GM19468 (cell line): ENCODE measurements at regions not wholly inside any gene's neighbourhood (a gene's known extent, or its start where the extent isn't known, plus 50 kb on each side); places are given as distances from the start of the nearest gene placed in this dataset.

Source experiments
- ATAC-seq: cut with Tn5 transposase; IDR thresholded peaks from one replicate; pipeline ENCODE4 v1.9.1; 2021; ENCODE audit warnings: mild to moderate bottlenecking, moderate library complexity, moderate number of reproducible peaks; ENCODE audit not compliant: unreplicated experiment; ENCODE audit errors: extremely low read depth

DNA sequence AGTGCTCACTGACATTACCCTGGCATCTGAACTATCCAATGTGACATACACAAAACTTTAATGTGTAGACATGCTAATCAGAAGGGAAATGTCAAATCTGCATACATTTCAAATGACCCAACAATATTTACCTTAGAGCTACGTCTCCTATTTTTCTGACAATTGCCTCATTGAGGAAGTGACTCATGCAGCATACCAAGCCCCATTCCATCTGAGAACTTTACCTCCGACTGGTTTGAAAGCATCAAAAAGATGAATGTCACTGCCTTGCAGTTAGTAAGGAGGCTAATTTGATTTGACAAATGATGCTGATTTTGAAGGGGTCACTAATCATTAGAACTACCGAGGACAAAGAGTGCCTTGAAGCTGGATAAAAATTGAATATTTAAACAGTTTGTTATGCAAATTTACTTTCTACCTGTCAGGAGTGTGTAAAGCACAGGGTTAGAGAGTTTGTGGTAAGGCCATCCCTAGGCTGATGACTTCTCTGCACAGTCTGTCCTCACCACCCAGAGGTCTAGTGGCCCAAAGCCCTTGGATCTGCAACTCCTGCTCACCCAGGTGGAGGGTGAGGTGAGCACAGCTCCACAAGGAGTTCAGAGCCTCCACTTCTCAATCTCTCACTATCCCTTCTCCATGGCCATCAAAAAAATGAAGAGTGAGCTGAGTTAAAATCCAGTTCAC, 500.3 kb upstream of the C1orf87 start:
- ATAC-seq: no peak

DNA sequence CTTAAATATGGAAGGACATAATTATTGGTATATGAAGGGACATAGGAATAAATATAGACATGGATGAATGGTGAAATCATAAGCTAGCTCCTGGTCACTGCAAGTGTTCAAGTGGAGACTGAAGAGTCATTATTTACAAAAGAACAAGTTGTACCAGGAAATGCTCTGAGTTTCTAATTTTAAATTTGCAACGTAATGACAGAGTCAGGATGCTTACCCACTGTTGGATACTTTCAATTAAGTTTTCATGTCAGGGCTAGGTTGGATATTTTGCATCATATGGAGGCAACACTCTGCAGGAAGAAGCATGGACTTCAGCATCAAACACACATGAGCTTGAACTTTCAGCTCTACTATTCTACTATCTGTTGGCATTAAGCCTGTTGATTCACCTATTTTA, 499.6 kb upstream of the C1orf87 start:
- ATAC-seq: no peak

DNA sequence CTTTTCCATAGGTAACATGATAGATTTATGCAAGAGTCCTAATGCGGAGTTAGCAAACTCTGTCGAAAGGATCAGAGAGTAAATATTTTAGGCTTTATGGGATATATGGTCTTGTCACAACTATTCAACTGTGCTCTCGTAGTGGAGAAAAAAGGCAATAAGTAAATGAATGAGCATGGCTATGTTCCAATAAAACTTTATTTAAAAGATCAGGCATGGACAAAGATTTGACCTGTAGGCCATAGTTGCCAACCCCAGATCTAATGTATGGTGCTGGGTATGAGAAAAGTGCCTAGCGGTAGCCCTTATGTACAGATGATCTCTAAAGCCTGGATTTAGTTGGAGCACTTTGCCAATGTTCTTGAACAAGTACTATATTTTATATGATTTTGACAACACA, 498.8 kb upstream of the C1orf87 start:
- no peak for ATAC-seq

DNA sequence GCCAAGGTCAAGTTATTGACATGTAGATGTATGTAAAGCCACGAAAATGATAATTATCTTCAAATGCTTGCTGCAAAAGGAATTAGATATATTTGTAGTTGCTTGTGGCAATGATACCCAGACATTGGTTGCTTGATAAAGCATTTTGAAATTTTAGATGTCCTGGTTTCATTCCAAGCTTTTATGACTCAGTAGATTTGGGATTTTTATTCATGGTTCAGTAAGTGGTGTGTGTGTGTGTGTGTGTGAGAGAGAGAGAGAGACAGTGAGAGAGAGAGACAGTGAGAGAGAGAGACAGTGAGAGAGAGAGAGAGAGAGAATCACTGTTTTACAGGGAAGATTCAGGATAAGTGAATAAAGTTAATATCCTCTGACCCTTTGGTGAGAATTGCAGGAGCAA, 498.2 kb upstream of the C1orf87 start:
- ATAC-seq: no peak

DNA sequence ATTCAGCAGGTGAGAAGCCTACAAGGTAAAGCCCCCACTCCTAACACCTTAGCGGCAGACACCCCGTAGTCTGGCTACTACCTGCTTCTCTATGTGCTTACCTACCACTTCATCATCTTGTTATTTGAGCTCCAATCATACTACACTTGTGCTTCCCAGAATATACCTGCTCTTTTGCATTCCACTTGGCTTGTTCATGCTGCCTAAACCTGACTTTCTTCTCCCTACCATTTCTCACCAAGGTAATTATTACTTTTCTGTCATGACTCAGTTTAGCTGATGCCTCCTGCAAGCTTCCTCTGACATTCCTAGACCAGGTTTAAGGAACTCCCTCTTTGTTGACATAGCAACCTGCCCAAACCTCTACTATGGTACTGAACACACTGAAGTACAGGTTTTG, 495.6 kb upstream of the C1orf87 start:
- ATAC-seq: no peak

DNA sequence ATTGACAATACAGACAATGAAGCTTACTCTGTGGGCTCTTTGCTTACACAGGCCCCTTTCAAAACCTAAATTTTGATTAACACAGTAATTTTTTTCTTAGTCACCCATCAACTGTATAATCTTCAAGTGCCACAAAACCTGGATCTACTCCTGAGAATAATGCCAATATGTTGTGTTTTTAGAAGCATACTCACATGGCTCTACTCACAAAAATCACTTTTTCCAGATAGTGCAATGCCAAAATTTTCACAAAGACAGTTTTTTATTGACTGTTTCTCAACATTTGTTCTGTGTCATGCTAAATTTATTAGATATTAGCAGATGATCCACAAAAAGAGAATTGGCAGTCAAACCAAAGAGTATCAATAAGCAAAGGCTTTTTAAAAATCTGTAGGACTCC, 493.7 kb upstream of the C1orf87 start:
- ATAC-seq: no peak

DNA sequence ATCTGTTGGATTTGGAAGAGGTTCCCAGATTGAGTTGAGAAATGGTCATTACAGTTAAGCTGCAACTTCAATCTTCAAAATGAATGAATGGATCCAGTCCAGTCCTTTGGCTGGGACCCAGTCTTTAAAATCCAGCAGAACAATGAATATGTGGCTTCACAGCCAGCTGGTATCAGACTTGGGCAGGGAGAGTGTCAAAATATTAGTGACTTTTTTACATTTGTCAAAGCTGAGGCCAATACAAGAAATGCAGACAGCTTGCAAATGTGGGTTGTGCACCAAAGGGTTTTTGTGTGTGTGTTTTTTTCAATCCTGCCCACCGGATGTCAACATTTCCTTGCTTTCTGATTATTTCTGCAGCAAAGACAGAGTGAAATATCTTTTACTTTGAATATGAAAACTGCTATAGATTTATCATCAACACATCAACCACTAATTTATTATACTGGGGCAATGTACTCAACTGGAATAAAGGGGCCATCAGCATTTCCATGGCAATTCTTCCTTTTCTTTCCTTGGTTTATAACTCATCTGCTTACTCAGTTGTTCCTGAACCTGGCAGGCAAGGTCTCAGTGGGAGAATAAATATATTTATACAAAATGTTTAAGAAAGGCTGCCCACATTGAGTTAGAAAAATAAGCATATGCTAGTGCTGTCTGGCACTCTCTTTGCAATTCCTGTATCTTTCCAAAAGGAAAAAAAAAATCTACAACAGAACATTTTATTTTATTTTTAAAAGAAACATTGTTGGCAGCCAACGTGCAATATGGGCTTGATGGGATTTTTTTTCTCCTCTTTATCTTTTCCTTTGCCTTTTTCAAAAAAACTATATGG, 491.6 kb upstream of the C1orf87 start:
- ATAC-seq: no peak

DNA sequence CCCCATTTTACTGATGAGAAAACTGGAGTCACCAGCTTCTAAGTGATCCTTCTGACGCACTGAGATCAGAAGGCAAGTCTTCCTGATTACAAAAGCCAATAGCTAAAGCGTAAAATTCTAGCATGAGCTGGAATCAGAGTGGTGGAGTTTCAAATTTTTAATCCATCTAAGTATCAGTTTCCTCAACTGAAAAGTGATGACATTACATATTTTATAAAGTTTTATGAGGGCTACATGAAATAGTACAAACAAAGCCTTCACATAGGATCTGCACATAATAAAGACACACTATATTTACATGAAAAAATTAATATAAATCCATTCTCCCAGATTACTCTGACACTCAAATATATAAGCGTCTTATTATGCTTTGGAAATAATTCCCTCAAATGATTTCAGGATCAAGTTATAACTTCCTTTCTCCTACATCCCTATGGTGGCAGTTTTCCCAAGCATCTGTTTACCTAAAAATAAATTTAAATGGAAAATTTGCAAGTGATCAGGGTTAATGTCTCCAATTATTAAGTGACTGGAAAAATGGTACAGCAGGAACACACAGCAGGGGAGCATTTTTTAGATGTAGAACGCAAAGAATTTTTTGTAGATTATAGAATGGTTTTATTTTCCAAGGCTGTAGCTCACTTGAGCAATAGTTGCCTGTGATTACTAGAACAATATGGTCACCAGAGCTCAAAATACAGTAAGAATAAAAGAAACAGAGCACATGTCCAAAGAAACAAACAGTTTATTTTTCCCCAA, 490.4 kb upstream of the C1orf87 start:
- ATAC-seq: no peak

DNA sequence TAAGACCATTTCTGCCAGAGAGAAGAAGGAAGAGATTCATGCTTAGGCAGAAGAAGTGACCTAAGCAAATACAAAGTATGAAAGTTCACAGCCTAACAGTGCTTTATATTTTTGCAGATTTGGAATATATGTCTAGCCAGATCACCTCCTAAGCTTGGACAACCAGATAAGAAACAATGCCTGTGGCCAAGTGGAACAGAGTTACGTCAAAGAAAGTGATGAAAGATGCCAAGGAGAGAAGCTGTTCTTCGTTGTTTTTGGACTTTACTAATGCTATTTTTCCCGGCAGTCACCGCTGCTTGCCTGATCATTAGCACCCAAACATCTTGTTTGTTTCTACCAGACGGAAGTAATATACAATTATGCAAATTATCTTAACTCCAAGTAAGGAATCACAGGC, 489.2 kb upstream of the C1orf87 start:
- no peak for ATAC-seq

DNA sequence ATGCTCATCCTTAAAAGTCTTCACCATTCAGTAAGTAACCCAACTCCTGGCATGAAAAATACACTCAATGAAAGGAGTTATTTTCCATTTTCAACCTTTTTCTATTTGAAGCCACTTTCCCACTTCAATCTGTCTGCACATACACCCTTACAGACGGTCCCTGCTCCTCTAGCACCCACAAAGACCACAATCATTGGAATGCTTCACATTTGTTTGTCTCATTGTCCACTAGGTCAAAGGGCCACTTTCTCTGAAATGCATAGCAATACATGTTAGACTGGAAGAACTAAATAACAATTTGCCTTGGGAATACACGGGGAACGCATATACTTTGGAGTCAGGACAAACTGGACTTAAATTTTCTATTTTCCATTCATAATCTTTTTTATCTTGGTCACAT, 487.1 kb upstream of the C1orf87 start:
- ATAC-seq: no peak

DNA sequence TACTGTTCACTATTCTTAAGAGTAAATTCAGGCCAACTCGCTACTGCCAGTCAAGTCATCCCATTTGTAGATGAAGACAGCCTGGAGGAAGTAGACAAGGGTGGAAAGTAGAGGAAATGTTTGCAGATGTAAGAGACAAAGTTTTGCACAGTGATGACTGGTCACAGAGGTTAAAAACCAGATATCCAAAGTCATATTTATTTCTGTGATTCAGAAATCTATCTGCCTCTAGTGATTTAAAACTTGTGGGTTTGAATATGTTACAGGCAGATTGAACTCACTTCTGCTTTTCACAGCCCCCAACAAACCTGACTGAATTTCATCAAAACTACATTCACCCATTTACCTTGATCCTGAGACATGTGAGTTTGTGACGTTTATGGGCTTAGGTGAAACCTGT, 484.7 kb upstream of the C1orf87 start:
- ATAC-seq: no peak

DNA sequence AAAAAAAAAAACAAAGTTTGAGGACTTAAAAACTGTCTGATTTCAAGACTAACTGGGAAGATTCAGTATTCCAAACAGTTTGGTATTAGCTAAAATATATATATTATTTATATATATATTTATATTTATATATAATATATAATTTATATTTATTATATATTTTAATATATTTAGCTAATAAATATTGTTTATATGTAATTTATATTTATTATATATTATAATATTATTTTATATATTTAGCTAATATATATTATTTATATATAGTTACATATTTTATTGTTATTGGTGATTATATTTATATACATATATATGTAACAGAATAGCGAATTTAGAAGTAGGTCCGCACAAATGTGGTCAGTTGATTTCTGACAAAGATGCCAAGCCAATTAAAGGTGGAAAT, 480.2 kb upstream of the C1orf87 start:
- no peak for ATAC-seq

DNA sequence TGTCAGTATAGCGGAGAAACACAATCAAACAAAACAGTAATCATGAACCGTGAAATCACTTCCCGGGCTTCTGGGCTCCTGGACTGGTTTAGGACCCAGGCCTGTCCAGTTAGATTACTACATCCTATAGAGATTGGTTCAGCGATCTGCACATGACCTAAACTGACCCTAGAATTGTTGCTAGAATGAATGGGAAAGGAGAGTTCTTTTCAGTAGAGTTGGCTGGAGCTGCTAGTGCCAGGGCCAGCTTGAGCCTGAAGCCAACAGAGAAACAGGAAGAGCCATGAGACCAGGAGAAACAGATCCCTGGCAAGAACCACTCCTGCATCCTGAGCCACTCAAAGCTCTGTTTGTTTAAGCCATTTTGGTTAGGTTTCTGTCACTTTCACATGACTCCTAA, 474.3 kb upstream of the C1orf87 start:
- no peak for ATAC-seq

DNA sequence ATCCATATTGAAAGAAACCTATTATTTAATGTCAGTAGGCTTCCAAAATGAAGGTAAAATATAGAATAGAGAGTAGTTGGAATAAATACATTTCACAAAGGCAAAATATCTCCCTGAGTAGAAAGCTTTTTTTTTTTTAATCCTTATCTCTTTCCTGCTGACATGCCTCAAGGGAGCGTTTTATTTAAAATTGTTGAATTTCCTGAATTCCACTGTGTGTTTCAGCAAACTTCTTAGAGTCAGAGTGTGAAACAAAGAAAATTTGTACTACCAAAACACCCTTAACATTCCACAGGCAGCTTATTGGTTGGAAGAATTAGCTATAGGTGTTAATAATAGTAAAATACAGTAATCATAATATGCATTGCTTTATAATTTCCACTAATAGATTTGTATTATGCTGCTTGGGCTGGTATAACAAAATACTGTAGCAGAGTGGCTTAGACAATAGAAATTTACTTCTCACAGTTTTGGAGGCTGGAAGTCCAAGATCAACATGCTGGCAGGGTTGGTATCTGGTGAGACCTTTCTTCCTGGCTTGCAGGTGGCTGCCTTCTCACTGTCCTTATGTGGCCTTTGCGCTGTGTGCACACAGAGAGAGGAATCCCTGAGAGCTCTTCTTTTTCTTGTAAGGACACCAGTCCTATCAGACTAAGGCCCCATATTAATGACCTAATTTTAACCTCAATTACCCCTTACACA, 468.4 kb upstream of the C1orf87 start:
- ATAC-seq: no peak

DNA sequence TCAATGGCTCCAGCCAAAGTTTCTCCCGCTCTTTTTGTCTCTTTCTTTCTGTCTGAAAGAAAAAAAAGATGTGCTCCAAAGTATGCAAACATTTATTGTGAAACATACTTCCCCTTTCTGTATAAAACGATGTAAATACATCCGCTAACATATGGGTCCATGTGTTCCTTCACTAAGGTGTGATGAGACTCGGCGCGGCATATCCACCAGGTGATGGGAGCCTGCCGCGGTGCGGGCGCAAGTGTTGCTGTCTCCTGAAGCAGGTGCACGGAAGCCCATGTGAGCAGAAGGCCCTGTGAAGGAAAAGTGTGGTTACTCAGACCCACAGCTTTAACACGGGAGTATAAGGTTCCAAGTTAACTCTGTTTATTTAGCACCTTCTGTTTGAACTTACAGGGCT, 466.6 kb upstream of the C1orf87 start:
- no peak for ATAC-seq

DNA sequence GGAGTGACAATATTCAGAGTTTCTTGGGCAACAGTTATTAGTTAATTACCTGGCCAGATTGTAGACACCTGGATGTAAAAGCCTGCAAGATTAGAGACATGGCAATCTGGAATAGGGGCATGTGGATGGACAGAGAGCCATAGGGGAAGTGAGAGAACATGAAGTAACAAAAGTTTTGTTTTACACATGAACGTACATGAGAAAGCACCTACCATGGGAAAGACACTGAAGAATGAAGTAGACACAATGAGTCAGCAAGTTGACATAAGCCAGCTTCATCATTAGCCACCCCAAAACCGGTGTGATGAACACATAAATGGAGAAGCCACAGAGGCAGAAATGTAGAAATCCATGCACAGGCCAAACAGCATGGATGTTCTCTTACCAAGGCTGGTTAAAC, 462.1 kb upstream of the C1orf87 start:
- no peak for ATAC-seq

DNA sequence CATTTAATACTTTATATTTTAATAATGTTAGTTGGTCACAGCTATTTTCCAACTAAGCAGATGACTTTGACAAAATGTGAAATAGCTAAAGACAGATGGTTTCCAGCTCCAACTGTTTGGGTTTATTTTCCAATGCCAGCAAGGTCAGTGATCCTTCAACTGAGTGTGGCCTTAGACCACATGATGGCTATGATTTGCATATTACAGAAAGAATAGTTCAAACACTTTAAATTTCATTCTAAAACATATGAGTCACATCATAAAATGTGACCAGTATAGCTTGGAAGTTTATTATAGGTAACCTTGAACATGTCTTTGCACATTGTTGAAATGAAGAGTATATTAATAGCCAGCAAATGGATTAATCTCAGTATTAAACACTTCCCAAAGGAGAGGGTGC, 454.0 kb upstream of the C1orf87 start:
- ATAC-seq: no peak

DNA sequence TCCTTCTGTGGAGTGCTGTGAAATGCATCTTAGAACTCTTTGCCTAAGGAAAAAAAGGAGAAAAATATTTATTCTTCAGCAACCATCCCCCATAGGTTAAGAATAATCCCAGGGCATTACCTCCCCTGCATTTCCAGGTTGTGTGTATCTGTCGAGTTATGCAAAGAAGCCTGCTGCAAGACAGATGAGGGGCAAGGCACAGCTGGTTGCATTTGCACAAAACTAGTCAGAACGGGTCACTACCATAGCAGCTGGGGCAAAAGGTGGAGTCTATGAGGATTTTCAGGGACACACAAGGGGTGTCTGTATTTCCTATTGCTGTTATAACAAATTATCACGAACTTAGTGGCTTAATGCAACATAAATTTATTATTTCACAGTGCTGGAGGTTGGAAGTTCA, 443.4 kb upstream of the C1orf87 start:
- ATAC-seq: no peak

DNA sequence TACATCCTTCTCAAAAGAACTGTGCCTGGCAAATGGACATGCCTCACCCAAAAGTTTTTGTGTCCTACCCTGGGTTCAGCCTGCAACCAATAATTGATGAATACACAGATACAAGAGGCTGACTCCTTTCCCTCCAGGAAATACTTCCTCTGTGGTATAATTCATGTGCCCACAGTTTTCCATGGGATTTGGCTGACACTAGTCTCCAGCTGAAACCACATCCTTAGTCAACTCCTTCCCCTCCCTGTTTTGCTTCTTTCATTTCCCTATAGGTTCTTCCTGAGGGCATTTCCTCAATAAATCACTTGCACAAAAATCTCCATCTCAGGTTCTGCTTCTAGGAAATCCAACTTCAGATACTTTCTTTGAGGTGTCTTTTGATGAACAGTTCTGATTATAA, 436.6 kb upstream of the C1orf87 start:
- no peak for ATAC-seq

DNA sequence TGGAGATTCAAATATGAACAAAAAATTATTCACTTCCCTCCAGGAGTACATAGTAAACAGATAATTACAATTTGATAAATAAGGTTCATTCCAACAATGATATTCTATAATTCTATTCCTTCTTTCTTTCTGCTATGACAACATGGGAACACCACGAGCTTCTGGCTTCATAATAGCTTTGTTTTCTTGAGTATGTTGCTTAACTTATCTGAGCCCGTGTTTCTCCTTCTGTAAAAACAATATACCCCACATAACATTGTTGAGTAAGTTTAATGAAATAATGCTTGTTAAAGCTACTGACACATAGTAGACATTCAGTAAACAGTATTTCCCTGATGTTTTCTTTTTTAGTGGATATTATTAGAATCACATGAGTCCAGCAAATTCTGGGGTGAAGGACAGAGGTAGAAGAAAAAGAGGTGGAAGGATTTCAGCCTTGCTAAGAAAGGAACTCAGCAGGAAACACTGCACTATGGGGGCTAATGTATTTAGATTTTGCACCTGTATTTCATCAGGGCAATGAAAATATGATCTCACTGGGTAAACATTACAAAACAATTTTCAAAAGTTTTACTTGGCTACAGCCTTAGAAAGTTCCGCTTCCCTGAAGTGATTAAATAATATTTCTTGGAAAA, 430.8 kb upstream of the C1orf87 start:
- no peak for ATAC-seq
